Breast epithelium (tissue), 3 donors: ENCODE measurements at regions not wholly inside any gene's neighbourhood (a gene's known extent, or its start where the extent isn't known, plus 50 kb on each side); places are given as distances from the start of the nearest gene placed in this dataset.

Experiments used
- CTCF ChIP-seq, 3 donors: fragments of 450-650 bp; IDR thresholded peaks; one replicate each; pipeline ENCODE4 v1.5.1; 2016 to 2017; ENCODE audit warnings: antibody characterized with exemption in 3 of 3, mild to moderate bottlenecking in 3 of 3, moderate library complexity in 3 of 3
- POLR2A ChIP-seq: fragments of 450-650 bp; IDR thresholded peaks from one replicate; pipeline ENCODE4 v1.6.1; 2016; ENCODE audit warnings: antibody characterized with exemption, mild to moderate bottlenecking, moderate library complexity
- POLR2AphosphoS5 ChIP-seq, 3 donors: sonication (generic); formaldehyde crosslinking; IDR thresholded peaks; one replicate each; pipeline ENCODE4 v1.6.1; 2017; ENCODE audit warnings: antibody characterized with exemption in 3 of 3

- TF ChIP-seq CTCF (IDR thresholded peaks at IDR 0.05) (no peak), POLR2AphosphoS5 (IDR thresholded peaks at IDR 0.05) (no peak), POLR2A (no peak)
Observed at GRCh38 chr12:87349681-87350080, 679.5 kb downstream of the C12orf50 start.
